ENCODE measurements at regions not wholly inside any gene's neighbourhood (a gene's known extent, or its start where the extent isn't known, plus 50 kb on each side); places are given as distances from the start of the nearest gene placed in this dataset.

GRCh38 chr4:58665649-58666048 lies 1555.5 kb upstream of the IGFBP7 start:
- no peak for TF ChIP-seq CTCF (IDR thresholded peaks at IDR 0.05; ENCODE audit: low read depth, low read length)

DNA sequence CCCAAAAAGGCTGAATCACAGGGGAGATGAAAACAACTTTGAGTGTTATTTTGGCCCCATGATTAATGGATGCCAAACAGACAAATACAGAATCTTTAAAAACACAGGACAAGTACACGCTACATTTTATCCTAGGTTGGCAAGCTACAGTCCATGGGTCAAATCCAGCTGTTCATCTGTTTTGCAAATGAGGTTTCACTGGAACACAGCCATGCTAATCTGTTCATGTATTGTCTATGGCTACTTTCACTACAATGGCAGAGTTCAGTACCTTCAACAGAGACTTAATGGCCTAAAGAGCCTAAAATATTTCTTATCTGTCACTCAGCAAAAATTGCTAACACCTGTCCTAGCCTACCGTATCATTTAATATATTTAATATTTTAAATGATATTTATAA lies 1548.5 kb upstream of the IGFBP7 start:
- no peaks in the 10 kb centered on the region for H3K9me3 ChIP-seq (ENCODE audit: low read depth)
- no peak for DNase-seq (ENCODE audit: low read depth in 1 of 2, low spot score in 1 of 2)
- H3K36me3 ChIP-seq = no peaks in the 10 kb centered on the region
- H3K27ac ChIP-seq = no peak overlapping the region
- TF ChIP-seq CTCF (IDR thresholded peaks at IDR 0.05; ENCODE audit: low read depth, low read length) = no peak
- no peaks in the 10 kb centered on the region for H3K4me1 ChIP-seq (ENCODE audit: low read depth)
- no peaks in the 10 kb centered on the region for H3K27me3 ChIP-seq
- no peak overlapping the region for H3K4me3 ChIP-seq

More at GRCh38 chr4:58665649-58666048, 1555.5 kb upstream of the IGFBP7 start:
- Histone ChIP-seq H3K27me3 (no peaks in the 10 kb centered on the region), H3K9me3 (ENCODE audit: low read depth) (no peaks in the 10 kb centered on the region), H3K27ac (no peak overlapping the region), H3K36me3 (no peaks in the 10 kb centered on the region), H3K4me1 (ENCODE audit: low read depth) (no peaks in the 10 kb centered on the region), H3K4me3 (no peak overlapping the region)
- no peak for DNase-seq (ENCODE audit: low read depth in 1 of 2, low spot score in 1 of 2)

DNA sequence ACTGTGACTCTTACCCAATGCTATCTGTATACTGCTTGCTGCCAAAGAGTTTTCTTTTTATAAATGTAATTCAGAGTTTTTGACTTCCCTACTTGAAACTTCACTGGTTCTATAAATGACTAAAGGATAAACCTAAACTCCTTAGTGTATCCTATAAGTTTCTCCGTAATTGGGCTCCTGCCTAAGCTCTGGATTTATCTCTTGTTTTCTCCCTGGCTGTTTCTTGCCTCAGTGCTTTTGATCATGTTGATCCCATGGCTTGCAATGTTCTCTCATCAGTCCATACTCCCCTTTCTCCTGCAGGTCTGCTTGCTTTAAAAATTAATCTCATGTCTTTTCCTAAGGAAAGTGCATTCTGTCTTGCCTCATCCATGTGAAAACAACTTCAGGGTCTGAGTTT lies 1543.1 kb upstream of the IGFBP7 start:
- TF ChIP-seq CTCF (IDR thresholded peaks at IDR 0.05; ENCODE audit: low read depth, low read length) = no peak
- DNase-seq (ENCODE audit: low read depth in 1 of 2, low spot score in 1 of 2) = no peak
- Histone ChIP-seq H3K36me3 (no peaks in the 10 kb centered on the region), H3K9me3 (ENCODE audit: low read depth) (no peaks in the 10 kb centered on the region), H3K4me1 (ENCODE audit: low read depth) (no peaks in the 10 kb centered on the region), H3K4me3 (no peak overlapping the region), H3K27ac (no peak overlapping the region), H3K27me3 (no peaks in the 10 kb centered on the region)

GRCh38 chr4:58649226-58649625 lies 1539.0 kb upstream of the IGFBP7 start:
- H3K36me3 ChIP-seq = no peaks in the 10 kb centered on the region
- DNase-seq (ENCODE audit: low read depth in 1 of 2, low spot score in 1 of 2) = no peak
- H3K27ac ChIP-seq = no peak overlapping the region
- no peaks in the 10 kb centered on the region for H3K4me1 ChIP-seq (ENCODE audit: low read depth)
- no peaks in the 10 kb centered on the region for H3K9me3 ChIP-seq (ENCODE audit: low read depth)
- no peaks in the 10 kb centered on the region for H3K27me3 ChIP-seq
- H3K4me3 ChIP-seq = no peak overlapping the region
- no peak for TF ChIP-seq CTCF (IDR thresholded peaks at IDR 0.05; ENCODE audit: low read depth, low read length)

- no peak for DNase-seq (ENCODE audit: low read depth in 1 of 2, low spot score in 1 of 2)
- no peak overlapping the region for H3K4me3 ChIP-seq
- H3K9me3 ChIP-seq (ENCODE audit: low read depth) = no peaks in the 10 kb centered on the region
- no peaks in the 10 kb centered on the region for H3K27me3 ChIP-seq
- H3K36me3 ChIP-seq = no peaks in the 10 kb centered on the region
- H3K4me1 ChIP-seq (ENCODE audit: low read depth) = no peaks in the 10 kb centered on the region
- no peak overlapping the region for H3K27ac ChIP-seq
- TF ChIP-seq CTCF (IDR thresholded peaks at IDR 0.05; ENCODE audit: low read depth, low read length) = no peak
These were observed 1535.9 kb upstream of the IGFBP7 start for GRCh38 chr4:58646126-58646525.

DNA sequence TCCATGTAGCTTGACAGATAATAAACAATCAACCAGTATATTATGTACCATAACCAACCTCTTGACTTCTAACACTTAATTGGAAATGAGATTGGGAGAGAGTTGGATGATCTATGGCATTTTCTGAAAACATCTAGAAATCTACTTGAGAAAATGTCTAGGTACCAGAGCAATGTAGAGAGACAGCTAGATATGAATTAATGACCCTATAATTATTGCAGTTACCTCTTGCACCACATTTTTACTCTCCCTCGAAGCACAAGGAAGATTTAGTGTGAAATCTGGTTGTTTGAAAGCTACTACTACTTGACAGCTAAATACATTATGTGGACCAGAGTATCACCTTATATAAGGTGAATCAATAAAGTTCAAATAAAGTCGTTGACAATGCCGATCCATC lies 1534.4 kb upstream of the IGFBP7 start:
- Histone ChIP-seq H3K4me3 (no peak overlapping the region), H3K36me3 (no peaks in the 10 kb centered on the region), H3K4me1 (ENCODE audit: low read depth) (no peaks in the 10 kb centered on the region), H3K27ac (no peak overlapping the region), H3K9me3 (ENCODE audit: low read depth) (no peaks in the 10 kb centered on the region), H3K27me3 (no peaks in the 10 kb centered on the region)
- TF ChIP-seq CTCF (IDR thresholded peaks at IDR 0.05; ENCODE audit: low read depth, low read length) = no peak
- DNase-seq (ENCODE audit: low read depth in 1 of 2, low spot score in 1 of 2) = no peak

All from cardiac muscle cell (in vitro differentiated cells and primary cell).